GM21825 (cell line): ENCODE measurements at regions not wholly inside any gene's neighbourhood (a gene's known extent, or its start where the extent isn't known, plus 50 kb on each side); places are given as distances from the start of the nearest gene placed in this dataset.
"Not testable (repeated sequence)": the region's sequence is repeated elsewhere in the genome, so short reads cannot be mapped to it uniquely, and the experiment has no call there.

ENCODE experiments used
- ATAC-seq: cut with Tn5 transposase; IDR thresholded peaks from one replicate; pipeline ENCODE4 v1.9.1; 2021; ENCODE audit warnings: mild to moderate bottlenecking, moderate library complexity; ENCODE audit not compliant: unreplicated experiment

GRCh38 chr2:13652531-13653313 lies 936.0 kb downstream of the TRIB2 start:
- no peak for ATAC-seq

- no peak for ATAC-seq
Observed at GRCh38 chr2:13654416-13654815, 937.7 kb downstream of the TRIB2 start.

- no peak for ATAC-seq
Observed at GRCh38 chr2:13660231-13660630, 943.5 kb downstream of the TRIB2 start.

- no peak for ATAC-seq
Observed at GRCh38 chr2:13662055-13662454, 945.3 kb downstream of the TRIB2 start.

GRCh38 chr2:13666582-13667414 lies 950.1 kb downstream of the TRIB2 start:
- ATAC-seq: peak; percentile 80

- ATAC-seq: peak; percentile 29
Observed at GRCh38 chr2:13667415-13667757, 950.6 kb downstream of the TRIB2 start.

- no peak for ATAC-seq
Observed at GRCh38 chr2:13669607-13670006, 952.9 kb downstream of the TRIB2 start.

GRCh38 chr2:13673821-13674220 lies 957.1 kb downstream of the TRIB2 start:
- not testable (repeated sequence) for ATAC-seq

- ATAC-seq: no peak
Observed at GRCh38 chr2:13676269-13676668, 956.2 kb upstream of the LRATD1 start.

- ATAC-seq: no peak
Observed at GRCh38 chr2:13681936-13682335, 950.6 kb upstream of the LRATD1 start.

GRCh38 chr2:13682540-13683272 lies 949.8 kb upstream of the LRATD1 start:
- no peak for ATAC-seq

- peak; percentile 64 for ATAC-seq
Observed at GRCh38 chr2:13686262-13686661, 946.3 kb upstream of the LRATD1 start.

GRCh38 chr2:13694673-13695072 lies 937.8 kb upstream of the LRATD1 start:
- no peak for ATAC-seq

GRCh38 chr2:13696601-13697000 lies 935.9 kb upstream of the LRATD1 start:
- ATAC-seq: no peak

- ATAC-seq: no peak
Observed at GRCh38 chr2:13698847-13699246, 933.7 kb upstream of the LRATD1 start.

GRCh38 chr2:13699939-13700338 lies 932.6 kb upstream of the LRATD1 start:
- ATAC-seq: not testable (repeated sequence)

- ATAC-seq: no peak
Observed at GRCh38 chr2:13711154-13711553, 921.4 kb upstream of the LRATD1 start.

GRCh38 chr2:13714466-13714865 lies 918.1 kb upstream of the LRATD1 start:
- no peak for ATAC-seq

- ATAC-seq: no peak
Observed at GRCh38 chr2:13725945-13726344, 906.6 kb upstream of the LRATD1 start.

- ATAC-seq: no peak
Observed at GRCh38 chr2:13745330-13745729, 887.2 kb upstream of the LRATD1 start.

GRCh38 chr2:13751955-13752354 lies 880.6 kb upstream of the LRATD1 start:
- ATAC-seq: no peak

- no peak for ATAC-seq
Observed at GRCh38 chr2:13758412-13758811, 874.1 kb upstream of the LRATD1 start.
